ENCODE measurements at regions not wholly inside any gene's neighbourhood (a gene's known extent, or its start where the extent isn't known, plus 50 kb on each side); places are given as distances from the start of the nearest gene placed in this dataset.

DNA sequence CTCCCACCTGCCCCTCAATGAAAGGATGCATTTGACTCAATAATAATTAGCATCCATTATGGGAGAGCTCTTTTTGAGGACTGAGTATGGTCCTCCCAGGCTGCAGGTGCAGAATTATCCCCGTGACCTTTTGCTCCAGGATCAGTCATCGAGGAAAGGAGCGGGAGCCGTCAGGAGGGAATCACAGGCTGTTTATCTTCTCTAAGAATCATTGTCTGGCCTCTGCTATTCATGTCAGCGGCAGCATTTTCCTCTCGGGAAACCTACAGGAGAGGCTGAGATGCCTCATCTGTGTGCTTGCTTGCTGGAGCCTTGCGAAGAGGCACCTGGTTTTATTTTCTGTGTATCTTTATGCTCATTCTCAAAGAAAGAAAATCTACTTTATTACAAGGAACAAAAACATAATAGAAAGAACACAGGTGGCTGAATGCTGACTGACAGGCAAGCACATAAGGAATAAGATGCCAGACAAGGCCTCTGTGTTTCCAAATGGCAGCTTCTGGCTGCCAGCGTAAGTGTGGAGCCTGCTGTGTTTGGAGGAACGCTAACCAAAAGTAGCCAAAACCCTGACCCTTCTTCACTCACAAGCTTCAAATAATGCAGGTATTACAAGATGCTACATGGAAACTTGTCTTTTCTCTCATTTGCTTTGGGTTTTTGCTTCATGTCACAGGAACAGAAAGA is 539.1 kb upstream of the MARCKS start:
- no peak for TF ChIP-seq POLR2A (IDR thresholded peaks at IDR 0.05)
- TF ChIP-seq, protein P1, sequence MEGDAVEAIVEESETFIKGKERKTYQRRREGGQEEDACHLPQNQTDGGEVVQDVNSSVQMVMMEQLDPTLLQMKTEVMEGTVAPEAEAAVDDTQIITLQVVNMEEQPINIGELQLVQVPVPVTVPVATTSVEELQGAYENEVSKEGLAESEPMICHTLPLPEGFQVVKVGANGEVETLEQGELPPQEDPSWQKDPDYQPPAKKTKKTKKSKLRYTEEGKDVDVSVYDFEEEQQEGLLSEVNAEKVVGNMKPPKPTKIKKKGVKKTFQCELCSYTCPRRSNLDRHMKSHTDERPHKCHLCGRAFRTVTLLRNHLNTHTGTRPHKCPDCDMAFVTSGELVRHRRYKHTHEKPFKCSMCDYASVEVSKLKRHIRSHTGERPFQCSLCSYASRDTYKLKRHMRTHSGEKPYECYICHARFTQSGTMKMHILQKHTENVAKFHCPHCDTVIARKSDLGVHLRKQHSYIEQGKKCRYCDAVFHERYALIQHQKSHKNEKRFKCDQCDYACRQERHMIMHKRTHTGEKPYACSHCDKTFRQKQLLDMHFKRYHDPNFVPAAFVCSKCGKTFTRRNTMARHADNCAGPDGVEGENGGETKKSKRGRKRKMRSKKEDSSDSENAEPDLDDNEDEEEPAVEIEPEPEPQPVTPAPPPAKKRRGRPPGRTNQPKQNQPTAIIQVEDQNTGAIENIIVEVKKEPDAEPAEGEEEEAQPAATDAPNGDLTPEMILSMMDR (IDR thresholded peaks at IDR 0.05), result no peak

Data from esophagus squamous epithelium (tissue), 4 donors.